ENCODE measurements at regions not wholly inside any gene's neighbourhood (a gene's known extent, or its start where the extent isn't known, plus 50 kb on each side); places are given as distances from the start of the nearest gene placed in this dataset.

GRCh38 chr6:167700199-167700598, 126.5 kb upstream of the AFDN start:
- ATAC-seq: no peak
- no peak for TF ChIP-seq OSR1 (CRISPR knock-in tag; IDR thresholded peaks at IDR 0.05)
- no peak for TF ChIP-seq ZNF8 (CRISPR knock-in tag; IDR thresholded peaks at IDR 0.05)
- TF ChIP-seq ZC3H10 (CRISPR knock-in tag; IDR thresholded peaks at IDR 0.05): no peak
- TF ChIP-seq CSDC2 (CRISPR knock-in tag; IDR thresholded peaks at IDR 0.05): no peak
- TF ChIP-seq ZNF565 (CRISPR knock-in tag; conservative IDR thresholded peaks at IDR 0.05; ENCODE audit: low read depth): no peak
- TF ChIP-seq SNAI2 (CRISPR knock-in tag; IDR thresholded peaks at IDR 0.05): no peak
- no peak for TF ChIP-seq TOX (CRISPR knock-in tag; IDR thresholded peaks at IDR 0.05; ENCODE audit: borderline replicate concordance)
- TF ChIP-seq, protein P1, sequence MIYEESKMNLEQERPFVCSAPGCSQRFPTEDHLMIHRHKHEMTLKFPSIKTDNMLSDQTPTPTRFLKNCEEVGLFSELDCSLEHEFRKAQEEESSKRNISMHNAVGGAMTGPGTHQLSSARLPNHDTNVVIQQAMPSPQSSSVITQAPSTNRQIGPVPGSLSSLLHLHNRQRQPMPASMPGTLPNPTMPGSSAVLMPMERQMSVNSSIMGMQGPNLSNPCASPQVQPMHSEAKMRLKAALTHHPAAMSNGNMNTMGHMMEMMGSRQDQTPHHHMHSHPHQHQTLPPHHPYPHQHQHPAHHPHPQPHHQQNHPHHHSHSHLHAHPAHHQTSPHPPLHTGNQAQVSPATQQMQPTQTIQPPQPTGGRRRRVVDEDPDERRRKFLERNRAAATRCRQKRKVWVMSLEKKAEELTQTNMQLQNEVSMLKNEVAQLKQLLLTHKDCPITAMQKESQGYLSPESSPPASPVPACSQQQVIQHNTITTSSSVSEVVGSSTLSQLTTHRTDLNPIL (CRISPR knock-in tag; IDR thresholded peaks at IDR 0.05; ENCODE audit: low read depth): no peak
- TF ChIP-seq ZNF70 (CRISPR knock-in tag; IDR thresholded peaks at IDR 0.05): no peak
- TF ChIP-seq ESRRG (CRISPR knock-in tag; IDR thresholded peaks at IDR 0.05): no peak
- TF ChIP-seq PPARA (CRISPR knock-in tag; IDR thresholded peaks at IDR 0.05; ENCODE audit: borderline replicate concordance): no peak
- TF ChIP-seq, protein P2, sequence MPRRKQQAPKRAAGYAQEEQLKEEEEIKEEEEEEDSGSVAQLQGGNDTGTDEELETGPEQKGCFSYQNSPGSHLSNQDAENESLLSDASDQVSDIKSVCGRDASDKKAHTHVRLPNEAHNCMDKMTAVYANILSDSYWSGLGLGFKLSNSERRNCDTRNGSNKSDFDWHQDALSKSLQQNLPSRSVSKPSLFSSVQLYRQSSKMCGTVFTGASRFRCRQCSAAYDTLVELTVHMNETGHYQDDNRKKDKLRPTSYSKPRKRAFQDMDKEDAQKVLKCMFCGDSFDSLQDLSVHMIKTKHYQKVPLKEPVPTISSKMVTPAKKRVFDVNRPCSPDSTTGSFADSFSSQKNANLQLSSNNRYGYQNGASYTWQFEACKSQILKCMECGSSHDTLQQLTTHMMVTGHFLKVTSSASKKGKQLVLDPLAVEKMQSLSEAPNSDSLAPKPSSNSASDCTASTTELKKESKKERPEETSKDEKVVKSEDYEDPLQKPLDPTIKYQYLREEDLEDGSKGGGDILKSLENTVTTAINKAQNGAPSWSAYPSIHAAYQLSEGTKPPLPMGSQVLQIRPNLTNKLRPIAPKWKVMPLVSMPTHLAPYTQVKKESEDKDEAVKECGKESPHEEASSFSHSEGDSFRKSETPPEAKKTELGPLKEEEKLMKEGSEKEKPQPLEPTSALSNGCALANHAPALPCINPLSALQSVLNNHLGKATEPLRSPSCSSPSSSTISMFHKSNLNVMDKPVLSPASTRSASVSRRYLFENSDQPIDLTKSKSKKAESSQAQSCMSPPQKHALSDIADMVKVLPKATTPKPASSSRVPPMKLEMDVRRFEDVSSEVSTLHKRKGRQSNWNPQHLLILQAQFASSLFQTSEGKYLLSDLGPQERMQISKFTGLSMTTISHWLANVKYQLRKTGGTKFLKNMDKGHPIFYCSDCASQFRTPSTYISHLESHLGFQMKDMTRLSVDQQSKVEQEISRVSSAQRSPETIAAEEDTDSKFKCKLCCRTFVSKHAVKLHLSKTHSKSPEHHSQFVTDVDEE (CRISPR knock-in tag; IDR thresholded peaks at IDR 0.05): no peak
- TF ChIP-seq, protein P3, sequence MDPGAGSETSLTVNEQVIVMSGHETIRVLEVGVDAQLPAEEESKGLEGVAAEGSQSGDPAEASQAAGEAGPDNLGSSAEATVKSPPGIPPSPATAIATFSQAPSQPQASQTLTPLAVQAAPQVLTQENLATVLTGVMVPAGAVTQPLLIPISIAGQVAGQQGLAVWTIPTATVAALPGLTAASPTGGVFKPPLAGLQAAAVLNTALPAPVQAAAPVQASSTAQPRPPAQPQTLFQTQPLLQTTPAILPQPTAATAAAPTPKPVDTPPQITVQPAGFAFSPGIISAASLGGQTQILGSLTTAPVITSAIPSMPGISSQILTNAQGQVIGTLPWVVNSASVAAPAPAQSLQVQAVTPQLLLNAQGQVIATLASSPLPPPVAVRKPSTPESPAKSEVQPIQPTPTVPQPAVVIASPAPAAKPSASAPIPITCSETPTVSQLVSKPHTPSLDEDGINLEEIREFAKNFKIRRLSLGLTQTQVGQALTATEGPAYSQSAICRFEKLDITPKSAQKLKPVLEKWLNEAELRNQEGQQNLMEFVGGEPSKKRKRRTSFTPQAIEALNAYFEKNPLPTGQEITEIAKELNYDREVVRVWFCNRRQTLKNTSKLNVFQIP (CRISPR knock-in tag; IDR thresholded peaks at IDR 0.05; ENCODE audit: borderline replicate concordance, low read depth): no peak
- no peak for TF ChIP-seq TCF4 (CRISPR knock-in tag; IDR thresholded peaks at IDR 0.05; ENCODE audit: borderline replicate concordance)
- TF ChIP-seq ZFP3 (CRISPR knock-in tag; IDR thresholded peaks at IDR 0.05): no peak
- TF ChIP-seq, protein P4, sequence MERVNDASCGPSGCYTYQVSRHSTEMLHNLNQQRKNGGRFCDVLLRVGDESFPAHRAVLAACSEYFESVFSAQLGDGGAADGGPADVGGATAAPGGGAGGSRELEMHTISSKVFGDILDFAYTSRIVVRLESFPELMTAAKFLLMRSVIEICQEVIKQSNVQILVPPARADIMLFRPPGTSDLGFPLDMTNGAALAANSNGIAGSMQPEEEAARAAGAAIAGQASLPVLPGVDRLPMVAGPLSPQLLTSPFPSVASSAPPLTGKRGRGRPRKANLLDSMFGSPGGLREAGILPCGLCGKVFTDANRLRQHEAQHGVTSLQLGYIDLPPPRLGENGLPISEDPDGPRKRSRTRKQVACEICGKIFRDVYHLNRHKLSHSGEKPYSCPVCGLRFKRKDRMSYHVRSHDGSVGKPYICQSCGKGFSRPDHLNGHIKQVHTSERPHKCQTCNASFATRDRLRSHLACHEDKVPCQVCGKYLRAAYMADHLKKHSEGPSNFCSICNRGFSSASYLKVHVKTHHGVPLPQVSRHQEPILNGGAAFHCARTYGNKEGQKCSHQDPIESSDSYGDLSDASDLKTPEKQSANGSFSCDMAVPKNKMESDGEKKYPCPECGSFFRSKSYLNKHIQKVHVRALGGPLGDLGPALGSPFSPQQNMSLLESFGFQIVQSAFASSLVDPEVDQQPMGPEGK (CRISPR knock-in tag; IDR thresholded peaks at IDR 0.05; ENCODE audit: borderline replicate concordance): no peak
- no peak for TF ChIP-seq RARB (CRISPR knock-in tag; IDR thresholded peaks at IDR 0.05)

GRCh38 chr6:167701010-167701409, 125.7 kb upstream of the AFDN start:
- ATAC-seq: no peak
- TF ChIP-seq, protein P3 (CRISPR knock-in tag; IDR thresholded peaks at IDR 0.05; ENCODE audit: borderline replicate concordance, low read depth): no peak
- no peak for TF ChIP-seq ZNF70 (CRISPR knock-in tag; IDR thresholded peaks at IDR 0.05)
- TF ChIP-seq ESRRG (CRISPR knock-in tag; IDR thresholded peaks at IDR 0.05): no peak
- TF ChIP-seq PPARA (CRISPR knock-in tag; IDR thresholded peaks at IDR 0.05; ENCODE audit: borderline replicate concordance): no peak
- TF ChIP-seq, protein P2 (CRISPR knock-in tag; IDR thresholded peaks at IDR 0.05): no peak
- no peak for TF ChIP-seq ISL1 (CRISPR knock-in tag; IDR thresholded peaks at IDR 0.05)
- TF ChIP-seq ZC3H10 (CRISPR knock-in tag; IDR thresholded peaks at IDR 0.05): no peak

Data from SK-N-SH treated with all-trans-retinoic acid at 6 μM for 48 hours (cell line).